Astrocyte of the spinal cord (primary cell): ENCODE measurements at regions not wholly inside any gene's neighbourhood (a gene's known extent, or its start where the extent isn't known, plus 50 kb on each side); places are given as distances from the start of the nearest gene placed in this dataset.

Experiments
- DNase-seq: peaks from one replicate; pipeline ENCODE4 v3.0.0; 2011; ENCODE audit warnings: low read depth, low spot score
- H3K4me3 ChIP-seq: 2 replicates; pipeline ENCODE4 v1.5.1; 2011; ENCODE audit warnings: low read depth, mild to moderate bottlenecking, low read length, moderate library complexity
- in situ Hi-C: cut with HindIII; loops from 2 replicates; pipeline ENCODE4 v1.10.0; 2017; ENCODE audit warnings: low sequenced_read_pairs
- TF ChIP-seq, protein P1 (sequence below): IDR thresholded peaks from 2 replicates; pipeline ENCODE4 v1.5.1; 2012; ENCODE audit warnings: low read depth, mild to moderate bottlenecking, low read length, inconsistent platforms

DNA sequence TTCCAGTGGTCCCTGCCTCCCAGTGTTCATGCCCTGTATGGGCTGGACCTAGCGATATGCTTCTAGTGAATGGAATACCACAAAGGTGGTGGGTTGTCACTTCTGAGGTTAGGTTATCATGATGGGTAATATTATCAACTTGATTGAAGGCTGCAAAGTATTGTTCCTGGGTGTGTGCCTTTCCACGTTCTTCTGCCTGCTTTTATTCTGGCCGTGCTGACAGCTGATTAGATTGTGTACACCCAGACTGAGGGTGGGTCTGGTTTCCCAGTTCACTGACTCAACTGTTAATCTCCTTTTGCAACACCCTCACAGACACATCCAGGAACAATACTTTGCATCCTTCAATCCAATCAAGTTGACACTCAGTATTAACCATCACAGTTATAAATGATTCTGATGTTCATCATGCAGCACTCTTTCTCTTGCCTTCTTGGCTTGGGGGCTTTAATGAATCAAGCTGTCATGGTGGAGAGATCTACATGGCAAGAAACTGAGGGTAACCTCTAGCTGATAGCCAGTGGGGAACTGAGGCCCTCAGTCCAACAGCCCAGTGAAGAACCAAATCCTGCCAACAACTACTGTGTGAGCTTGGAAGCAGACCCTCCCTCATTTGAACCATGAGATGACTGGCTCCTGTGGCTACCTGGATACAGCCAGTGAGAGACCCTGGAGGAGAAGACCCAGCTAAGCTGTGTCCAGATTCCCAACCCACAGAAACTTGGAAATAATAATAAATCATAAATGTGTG lies 63.0 kb upstream of the CELF4 start:
- no peak for DNase-seq
- in situ Hi-C loops: no loop called here
- TF ChIP-seq, protein P1, sequence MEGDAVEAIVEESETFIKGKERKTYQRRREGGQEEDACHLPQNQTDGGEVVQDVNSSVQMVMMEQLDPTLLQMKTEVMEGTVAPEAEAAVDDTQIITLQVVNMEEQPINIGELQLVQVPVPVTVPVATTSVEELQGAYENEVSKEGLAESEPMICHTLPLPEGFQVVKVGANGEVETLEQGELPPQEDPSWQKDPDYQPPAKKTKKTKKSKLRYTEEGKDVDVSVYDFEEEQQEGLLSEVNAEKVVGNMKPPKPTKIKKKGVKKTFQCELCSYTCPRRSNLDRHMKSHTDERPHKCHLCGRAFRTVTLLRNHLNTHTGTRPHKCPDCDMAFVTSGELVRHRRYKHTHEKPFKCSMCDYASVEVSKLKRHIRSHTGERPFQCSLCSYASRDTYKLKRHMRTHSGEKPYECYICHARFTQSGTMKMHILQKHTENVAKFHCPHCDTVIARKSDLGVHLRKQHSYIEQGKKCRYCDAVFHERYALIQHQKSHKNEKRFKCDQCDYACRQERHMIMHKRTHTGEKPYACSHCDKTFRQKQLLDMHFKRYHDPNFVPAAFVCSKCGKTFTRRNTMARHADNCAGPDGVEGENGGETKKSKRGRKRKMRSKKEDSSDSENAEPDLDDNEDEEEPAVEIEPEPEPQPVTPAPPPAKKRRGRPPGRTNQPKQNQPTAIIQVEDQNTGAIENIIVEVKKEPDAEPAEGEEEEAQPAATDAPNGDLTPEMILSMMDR: no peak
- no peak overlapping the region for H3K4me3 ChIP-seq

DNA sequence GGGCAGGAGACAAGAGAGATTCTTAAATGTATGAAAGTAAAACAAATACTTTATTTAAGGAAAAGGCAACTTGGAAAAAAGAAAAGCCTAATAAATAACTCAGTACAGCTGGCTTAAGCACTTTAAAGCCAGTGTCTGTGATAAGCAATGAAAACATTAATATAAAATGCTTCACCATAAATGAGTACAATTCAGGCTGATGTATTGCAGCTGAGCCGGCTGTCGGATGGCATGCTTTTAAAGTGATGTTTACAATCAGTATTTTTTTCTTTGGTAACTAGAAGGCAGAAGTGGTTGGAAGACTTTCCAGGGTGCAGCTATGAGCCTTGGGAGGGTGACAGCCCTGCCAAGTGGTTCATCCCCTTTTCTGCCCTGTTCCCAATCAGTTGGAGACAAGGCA lies 58.7 kb upstream of the CELF4 start:
- H3K4me3 ChIP-seq: no peak overlapping the region
- DNase-seq: no peak
- in situ Hi-C loops: no loop called here
- TF ChIP-seq, protein P1: no peak

DNA sequence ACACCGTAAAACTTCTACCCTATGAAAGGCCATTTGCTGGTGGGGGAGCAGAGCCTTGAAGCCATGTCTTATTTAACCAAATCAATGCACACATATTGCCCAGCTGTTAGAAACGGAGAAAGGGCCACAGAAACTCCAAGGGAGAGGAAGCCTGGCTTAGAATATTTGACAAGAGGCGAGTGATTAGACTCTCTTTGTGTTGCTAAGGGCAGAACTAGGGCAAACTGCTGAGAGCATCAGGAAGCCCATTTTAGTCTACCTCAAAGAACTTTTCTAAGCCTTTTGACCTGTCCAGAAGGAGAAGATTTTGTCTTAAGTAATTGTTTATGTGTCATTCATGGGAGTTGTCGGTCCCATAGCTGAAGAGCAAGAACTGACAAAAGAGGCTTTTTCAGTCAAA lies 54.4 kb upstream of the CELF4 start:
- in situ Hi-C loops: no loop called here
- TF ChIP-seq, protein P1: no peak
- DNase-seq: no peak
- no peak overlapping the region for H3K4me3 ChIP-seq

DNA sequence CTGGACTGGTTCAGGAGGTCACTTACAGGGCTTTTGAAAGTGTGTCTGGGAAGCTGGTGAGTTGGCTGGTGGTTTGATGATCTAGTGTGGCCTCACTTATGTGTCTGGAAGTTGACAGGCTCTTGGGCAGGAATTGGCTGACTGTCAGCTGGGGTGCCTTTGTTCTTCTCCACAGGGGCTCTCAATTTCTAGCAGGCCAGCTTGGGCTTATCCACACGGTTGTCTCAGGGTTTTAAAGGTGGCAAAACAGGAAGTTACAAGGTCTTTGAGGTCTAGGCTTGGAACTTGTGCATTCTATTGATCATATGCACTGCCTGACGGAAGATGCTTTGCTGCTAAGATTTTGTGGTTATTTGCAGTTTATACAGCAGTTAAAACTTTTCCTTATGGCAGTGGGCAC lies 52.0 kb upstream of the CELF4 start:
- TF ChIP-seq, protein P1: no peak
- in situ Hi-C loops: no loop called here

More for the DNA sequence above, 52.0 kb upstream of the CELF4 start:
- no peak overlapping the region for H3K4me3 ChIP-seq
- no peak for DNase-seq
